NCI-H2171 treated with DMSO at 0.1 percent for 48 hours (cell line): ENCODE measurements at regions not wholly inside any gene's neighbourhood (a gene's known extent, or its start where the extent isn't known, plus 50 kb on each side); places are given as distances from the start of the nearest gene placed in this dataset.

ENCODE experiments used
- DNase-seq: peaks from one replicate; lab custom pipeline; 2025; lab: John Stamatoyannopoulos, UW

DNA sequence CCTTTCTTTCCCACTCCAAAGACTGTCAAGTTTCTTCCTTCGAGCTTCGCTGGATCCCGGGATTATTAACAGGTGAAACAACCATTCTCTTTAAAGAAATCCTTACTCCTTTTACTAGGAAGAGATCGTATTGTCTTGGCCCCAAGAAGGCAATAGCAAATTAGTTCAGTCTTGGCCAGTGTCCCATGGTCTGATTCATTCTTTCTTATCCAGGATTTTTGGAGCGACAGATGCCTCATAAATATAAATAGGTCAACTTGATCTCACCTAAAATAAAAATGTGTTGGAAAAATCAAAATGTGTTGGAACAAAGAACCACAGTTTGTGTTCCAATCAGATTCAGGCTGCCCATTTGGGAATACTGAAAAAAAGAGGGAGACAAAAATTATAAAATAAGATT, 140.1 kb upstream of the TMEM108 start:
- no peak for DNase-seq

DNA sequence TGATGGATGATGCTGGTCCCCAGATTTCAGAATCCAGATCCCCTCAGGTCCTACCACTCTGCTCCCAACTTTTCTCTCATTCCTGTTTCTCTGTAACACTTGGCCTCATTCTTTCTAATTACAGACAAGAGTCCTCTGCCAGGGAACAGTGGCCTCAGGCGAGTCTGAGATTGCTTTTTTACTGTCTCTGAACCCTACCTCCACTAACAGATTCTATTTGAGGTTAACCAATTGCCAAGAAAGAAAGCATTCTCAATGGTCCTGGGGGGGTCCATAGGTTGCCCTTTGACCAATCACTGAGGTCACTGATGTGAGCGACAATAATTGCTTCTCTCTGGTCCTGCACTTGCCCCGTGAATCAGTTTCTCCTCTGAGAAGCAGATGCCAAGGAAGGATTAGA, 145.2 kb upstream of the TMEM108 start:
- DNase-seq, result no peak

DNA sequence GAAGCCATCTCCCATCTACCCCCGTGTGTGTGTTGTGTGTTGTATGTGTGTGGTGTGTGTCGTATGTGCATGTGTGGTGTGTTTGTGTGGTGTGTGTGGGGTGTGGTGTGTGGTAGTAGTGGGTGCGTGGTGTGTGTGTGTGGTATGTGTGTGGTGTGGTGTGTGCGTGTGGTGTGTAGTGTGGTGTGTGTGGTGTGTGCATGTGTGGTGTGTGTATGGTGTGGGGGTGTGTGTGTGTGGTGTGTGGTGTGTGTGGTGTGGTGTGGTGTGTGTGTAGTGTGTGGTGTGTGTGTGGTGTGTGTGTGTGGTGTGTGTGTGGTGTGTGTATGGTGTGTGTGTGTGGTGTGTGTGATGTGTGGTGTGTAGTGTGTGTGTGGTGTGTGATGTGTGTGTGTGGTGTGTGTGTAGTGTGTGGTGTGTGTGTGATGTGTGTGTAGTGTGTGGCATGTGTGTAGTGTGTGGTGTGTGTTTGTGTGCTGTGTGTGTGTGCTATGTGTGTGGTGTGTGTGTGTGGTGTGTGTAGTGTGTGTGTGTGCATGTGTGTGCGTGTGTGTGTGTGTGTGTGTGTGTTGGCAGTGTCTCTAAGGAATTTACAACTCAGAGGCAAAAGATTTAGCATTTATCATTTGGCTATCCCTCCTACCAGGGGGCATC, 156.3 kb upstream of the TMEM108 start:
- no peak for DNase-seq

DNA sequence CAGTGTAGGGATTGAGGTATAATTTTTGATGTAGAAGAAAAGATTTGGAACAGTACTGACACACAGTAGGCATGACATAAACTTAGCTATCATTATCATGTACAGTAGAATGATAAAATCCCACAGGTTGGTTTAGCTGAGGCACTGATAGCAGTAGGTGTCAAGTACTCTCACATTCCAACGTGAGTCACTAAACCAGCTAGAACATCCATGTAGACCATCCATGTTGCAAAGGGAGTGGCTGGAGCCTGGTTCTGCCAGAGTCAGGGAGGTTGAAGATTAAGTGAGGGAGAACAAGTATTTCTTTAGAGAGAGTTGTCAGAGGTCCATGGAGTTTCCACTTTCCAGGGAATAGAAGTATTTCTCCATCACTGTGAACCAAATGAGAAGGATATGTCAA, 157.2 kb upstream of the TMEM108 start:
- no peak for DNase-seq

DNA sequence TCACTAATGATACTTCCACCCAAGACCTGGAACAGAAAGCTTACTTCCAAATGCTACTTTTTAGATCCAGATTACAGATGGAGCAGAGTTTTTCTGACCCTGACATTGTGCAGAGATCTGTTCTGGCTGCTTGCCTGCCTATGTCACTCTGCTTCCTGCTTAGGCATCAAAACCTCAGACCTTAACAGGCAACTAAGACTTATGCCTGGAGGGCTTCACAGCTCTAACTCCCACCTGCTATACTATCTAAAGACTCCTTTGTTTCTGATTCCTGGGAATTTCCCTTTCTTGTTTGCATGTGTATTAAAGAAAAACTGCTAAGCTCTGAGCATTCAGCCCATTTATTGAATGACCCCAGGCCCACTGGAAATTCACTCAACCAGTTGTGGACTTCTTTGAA, 157.4 kb upstream of the NPHP3 start:
- DNase-seq, result no peak

DNA sequence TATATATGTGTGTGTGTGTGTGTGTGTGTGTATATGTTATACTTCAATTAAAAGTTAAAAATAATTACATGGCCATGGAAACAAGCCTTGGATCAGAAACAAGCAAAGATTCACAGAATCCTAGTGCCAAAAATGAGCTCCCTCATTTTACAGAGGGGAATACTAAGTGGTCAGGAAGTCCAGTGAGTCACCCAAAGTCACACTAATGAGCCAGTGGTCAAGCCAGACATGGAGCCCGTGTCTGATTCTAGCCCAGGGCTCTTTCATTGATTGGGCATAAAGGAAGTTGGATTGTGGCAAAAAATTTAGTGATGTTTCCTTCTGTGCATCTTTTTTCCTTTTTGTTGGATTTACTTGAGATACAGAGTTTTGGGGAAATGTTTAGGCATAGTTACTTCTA, 152.5 kb upstream of the NPHP3 start:
- no peak for DNase-seq

DNA sequence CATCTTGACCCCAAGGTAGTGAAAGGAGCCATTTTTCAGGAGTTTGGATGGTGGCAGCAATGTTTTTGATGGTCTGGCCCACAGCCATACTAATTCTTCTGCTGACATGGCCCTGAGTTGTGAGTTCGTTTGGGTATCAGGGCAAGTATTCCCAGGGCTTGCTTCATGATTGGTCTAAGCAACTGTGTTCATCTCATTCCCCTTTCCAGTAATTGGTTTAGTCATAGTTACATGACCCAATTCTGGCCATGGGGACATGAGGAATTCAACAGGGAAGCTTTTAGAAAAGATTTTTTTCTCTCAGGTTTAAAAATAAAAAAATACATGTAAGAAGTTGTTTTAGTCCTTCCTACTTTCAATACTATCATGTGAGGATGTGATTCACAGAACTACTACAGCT, 150.5 kb upstream of the NPHP3 start:
- DNase-seq, result no peak

DNA sequence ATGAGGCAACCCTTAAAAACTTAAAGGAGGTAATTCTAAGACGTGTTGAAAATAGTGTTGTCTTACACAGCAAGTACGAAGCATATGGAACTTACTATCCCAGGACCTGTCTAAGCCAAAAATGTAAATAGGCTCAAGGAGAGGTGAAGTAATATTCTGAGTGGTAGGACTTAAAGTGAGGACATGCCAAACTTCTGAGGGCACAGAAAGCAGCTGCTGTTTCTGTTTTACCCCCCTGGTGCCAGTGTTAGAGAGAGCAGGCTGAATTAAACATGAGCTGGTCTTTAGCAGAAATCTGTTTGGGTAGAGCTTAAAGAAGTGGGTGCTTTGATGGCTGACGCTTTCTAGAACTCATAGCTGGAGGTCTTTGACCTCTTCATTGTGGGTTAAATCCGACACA, 149.7 kb upstream of the NPHP3 start:
- no peak for DNase-seq

DNA sequence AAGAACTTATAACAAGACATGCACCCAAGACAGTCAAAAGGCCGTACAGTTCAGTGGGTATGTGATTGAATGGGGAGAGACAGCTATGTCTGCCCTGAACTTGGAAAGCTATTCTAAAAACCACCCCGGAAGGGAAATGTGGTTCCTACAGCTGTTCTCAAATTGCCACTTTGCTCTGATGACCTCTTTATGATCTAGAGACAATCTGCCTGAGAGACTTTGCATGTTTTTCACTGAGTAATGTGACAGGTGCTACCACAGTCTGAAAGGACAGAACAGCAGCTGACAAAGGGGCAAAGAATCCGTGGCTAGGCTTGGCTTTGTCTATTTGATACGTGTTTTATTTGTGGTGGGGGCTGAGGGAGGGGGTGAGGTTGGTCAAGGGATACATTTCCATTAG, 148.3 kb upstream of the NPHP3 start:
- DNase-seq, result peak; percentile 60

DNA sequence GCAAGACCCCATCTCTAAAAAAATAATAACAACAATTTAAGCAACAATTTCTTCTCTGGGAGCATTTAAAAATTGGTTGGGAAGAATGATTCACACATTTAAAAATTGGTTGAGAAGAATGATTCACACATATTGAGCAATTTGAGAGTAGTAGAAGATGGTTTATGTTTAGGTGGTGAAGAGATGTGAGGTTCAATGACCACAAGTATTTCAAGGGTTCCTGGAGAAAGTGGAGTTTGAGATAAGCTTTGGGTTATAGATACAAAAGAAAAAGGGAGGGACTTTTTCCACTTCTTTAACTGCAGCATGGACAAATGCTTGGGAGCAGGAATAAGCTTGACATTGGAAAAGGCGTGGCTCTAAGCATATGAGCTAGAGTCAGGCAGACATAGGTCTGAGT, 145.7 kb upstream of the NPHP3 start:
- no peak for DNase-seq

DNA sequence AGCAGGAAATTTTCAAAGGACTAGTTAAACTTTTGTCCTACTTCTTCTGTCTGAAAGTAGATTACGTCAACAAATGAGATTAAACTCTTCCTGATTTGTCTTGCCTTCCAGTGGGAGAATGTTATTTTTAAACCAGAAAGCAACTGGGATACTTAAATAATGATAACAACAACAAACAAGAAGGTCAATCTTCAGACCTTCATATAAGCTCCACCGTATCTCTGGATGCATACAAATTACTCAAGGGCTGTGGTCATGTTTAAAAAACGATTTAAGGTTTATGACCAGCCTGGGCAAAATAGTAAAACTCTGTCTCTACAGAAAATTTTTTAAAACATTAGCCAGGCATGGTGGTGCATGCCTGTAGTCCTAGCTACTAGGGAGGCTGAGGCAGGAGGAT, 145.3 kb upstream of the NPHP3 start:
- DNase-seq, result no peak

DNA sequence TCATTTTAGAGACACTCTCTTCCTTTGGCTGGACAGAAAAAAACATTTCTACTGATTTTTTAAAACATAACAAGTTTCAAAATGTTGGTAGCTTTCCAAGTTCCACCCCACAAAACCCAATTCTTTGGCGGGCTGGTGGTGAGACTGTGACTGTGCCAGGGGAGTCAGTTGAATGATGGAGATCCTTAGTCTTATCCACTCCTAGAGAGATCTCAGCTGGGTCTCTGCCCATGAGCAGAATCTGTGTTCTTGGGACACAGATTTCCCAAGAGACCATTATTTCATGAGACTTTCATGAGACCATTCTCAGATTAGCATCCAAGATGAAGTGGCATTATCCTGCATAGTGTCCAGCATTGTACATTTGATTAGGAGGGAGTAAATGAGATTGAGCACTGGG, 135.1 kb upstream of the NPHP3 start:
- DNase-seq, result no peak

DNA sequence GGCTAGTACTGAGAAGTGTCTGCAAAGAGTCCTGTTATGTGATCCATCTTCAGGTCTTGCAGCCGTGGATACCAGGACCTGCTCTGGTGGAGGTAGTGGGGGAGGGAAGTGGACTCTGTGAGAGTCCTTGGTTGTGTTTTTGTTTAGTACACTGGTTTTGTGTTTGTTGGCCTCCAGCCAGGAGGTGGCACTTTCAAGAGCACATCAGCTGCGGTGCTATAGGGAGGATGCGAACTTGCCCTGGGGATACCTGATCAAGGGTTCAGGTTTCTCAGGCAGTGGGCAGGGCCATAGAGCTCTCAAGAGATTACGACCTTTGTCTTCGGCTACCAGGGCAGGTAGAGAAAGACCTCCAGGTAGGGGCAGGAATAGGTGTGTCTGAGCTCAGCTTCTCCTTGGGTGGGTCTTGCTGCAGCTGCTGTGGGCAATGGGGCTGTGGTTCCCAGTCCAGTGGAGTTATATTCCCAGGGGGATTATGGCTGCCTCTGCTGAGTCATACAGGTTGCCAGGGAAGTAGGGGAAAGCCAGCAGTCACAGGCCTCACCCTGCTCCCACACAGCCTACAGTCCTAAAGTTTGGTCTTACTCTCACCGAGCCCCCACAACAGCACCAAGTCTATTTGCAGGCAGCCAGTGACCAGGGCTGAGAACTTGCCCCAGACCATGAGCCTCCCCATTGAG, 132.8 kb upstream of the NPHP3 start:
- DNase-seq, result peak; percentile 19

DNA sequence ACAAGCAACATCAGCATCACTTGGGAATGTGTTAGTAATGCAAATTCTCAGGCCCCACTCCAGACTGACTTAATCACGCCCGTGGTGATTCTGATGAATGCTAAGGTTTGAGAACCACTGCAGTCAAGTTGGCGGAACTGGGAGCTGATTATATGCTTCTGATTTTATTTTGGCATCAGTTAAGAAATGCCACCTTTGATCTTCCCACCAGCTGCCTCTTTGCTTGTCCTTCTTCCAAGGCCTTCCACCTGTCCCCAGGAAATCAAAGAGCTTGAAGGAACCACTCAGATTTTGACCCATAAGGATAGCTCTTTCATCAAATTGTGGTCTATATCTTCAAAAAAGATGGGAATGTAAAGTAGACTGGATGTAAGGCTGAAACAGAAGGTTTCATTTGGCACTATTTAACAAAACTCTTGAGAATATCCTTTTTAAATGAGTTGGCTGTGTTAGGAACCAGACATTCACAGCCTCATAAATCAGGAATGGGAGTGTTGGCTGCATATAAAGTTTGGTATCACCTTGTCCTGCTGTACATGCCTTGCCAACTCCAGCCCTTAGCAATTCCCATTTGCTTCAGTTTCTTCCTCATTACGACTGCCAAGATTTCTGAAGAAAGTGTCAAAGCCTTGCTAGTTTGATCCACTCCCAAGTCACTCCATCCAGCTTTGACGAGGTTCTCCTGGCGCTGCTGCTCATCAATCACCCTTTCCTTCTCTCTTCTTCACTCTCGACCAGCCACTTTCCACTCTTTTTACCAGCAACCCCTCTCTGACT, 125.8 kb upstream of the NPHP3 start:
- no peak for DNase-seq

DNA sequence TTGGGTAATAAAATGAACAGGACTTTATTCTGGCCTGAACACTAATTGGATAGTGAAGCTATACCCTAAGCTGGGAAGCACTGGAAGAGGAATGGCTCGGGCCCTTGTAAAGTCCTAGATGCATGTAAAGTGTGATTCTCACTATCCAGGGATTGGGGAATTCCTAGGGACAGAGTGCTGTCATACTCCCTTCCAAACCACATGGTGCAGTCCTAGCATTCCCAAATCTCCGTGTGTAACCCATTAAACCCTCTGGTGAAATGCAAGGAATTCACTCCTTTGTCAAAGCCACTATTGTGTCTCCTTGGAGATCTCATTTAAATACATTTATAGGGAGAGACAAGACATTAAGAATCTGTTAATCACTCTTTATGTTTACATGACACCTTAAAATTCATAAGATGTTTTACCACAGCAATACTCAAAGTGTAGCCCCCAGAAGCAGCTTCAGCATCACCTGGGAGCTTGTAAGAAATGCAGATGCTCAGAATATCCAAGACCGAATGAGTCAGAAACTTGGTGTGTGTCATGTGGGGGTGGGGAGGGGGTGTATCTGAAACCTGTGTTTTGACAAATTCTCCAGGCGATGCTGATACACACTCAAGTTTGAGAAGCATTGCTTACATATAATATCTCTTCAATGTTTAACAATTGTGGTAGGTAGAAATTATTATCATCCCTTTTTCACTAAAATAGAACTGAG, 121.8 kb upstream of the NPHP3 start:
- no peak for DNase-seq

DNA sequence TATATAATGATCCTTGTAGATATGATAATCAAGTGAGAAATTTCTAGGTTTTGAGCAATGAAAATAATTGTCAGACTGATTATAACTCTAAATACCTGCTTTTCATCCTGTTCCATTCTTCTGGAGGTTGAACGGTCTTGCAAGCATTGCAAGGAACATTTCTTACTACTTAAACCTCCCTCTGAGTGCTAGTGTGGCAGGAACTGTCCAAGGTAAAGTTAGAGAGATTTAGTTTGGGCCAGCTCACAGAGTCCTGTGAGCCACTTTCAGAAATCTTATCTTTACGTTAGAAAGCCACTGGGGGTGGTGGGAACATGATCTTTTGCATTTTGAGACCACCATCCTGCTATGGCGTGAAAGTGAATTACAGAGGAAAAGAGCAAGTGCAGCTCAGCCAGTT, 121.1 kb upstream of the NPHP3 start:
- DNase-seq, result no peak

DNA sequence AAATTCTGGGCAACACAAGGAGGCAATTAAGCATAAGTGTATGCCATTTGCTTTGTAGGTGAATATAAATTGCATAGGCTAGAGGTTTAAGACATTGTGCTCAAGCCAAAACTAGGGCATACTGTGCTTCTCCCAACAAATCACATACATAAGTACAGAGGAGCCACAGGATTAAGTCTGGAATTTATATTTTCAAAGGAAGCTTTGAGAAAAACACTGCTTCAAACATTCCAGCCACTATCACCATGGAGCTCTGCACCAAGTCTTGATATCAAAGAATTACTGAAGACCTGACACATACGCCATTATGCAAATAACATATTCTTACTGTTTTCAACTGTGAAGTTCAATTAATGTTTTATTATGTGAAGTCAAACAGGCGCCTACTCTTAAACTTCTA, 119.4 kb upstream of the NPHP3 start:
- DNase-seq, result no peak

DNA sequence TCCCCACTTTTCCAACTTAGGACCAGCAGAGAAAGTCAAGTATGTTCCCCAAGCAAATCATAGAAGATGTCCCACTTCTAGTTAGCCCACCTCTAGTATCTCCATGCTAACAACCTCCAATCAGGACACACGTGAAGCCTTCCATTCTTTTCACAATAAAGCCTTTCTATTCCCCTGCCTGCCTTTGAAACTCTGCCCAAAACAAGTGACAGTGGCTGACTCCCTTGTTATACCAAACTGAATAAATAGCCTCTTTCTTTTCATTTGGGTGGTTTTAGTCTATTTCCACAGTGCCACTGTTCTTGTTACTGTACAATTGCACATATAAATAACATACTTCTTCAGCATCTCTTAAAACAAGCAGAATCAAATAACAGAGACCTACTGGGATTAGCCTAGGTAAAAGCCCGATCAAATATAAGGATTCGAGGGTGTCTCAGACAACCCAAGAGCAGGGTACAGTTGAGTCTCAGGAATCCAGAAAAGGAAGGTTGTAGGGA, 118.0 kb upstream of the NPHP3 start:
- peak; percentile 49 for DNase-seq

DNA sequence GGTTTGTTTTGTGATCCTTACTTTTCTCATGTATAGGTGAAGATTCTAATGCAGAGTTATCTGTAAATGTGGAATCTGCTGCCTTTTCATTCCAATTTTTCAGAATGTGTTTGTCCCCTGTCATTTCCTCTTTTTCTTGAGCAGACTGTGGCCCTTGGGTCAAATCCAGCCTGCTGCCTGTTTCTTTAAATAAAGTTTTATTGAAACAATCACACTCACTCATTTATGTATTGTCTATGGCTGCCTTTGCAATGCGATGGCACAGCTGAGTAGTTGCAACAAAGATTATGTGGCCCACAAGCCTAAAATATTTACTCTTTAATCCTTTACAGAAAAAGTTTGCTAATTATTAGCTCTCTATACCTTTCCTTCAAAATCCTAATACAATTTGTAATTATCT, 116.3 kb upstream of the NPHP3 start:
- DNase-seq, result no peak

DNA sequence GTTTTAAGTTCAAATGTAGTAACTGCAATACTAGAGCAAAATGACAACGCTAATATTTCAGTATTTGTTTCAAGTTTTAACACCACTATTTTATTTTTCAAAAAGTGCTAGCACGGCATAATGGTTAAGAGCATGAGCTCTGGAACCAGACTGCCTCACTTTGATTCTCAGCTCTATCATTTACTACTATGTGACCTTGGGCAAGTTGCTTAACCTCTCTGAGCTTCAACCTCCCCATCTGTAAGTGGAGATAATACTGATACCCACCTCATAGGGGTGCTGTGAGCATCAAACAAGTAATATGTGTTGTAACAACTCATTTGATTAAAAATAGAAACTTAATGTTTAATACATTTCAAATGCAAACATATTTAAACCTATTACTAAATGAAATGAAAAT, 115.4 kb upstream of the NPHP3 start:
- DNase-seq, result no peak

DNA sequence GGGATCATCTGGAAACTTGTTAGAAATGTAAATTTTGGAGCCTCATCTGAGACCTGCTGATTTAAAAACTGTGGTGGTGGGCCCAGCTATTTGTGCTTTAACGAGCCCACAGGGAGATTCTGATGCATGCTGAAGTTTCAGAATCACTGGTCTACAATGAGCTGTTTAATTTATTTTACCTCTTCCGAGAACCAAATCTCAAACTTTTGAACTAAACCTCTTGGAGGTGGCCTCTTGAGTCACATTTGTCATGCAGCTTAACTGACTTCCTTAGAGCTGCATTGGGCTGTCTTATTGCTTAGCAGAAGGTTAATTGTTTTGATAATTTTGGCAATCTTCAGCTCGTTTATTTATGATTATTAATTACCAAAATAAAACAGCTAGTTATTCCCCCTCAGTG, 112.1 kb upstream of the NPHP3 start:
- DNase-seq, result no peak

DNA sequence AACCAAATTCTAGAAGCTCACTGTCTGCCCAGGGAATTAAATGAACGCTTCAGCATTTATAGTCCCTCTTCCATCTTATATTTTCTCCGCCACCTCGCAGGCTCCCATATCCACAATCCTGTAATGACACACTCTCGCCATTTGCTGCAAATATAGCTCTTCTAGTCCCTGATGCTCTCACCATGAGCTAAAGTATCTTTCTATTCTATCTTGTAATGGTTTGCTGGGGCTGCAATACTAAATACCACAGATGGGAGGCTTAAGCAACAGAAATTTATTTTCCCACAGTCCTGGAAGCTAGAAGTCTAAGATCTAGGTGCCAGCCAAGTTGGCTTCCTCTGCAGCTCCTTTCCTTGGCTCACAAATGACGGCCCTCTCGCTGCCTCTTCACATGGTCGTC, 106.9 kb upstream of the NPHP3 start:
- DNase-seq, result no peak

DNA sequence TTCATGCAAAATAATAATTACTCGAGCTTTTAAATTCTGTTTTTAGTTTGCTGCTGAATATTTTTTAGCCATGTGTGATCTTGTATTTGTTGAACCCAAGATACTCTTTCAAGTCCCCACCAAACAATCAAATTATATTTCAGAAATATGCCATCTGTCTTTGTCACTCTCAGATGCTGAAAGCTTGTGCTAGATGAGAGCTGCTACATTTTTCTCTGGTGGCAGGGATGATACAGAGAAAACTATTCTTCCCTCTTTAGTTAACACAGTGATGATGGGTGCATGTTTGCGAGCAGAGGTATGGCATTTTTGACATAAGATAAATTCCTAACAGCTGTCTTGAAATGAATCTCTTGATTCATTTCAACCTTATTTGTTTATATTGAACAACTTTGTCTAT, 100.6 kb upstream of the NPHP3 start:
- peak; percentile 37 for DNase-seq
